HepG2 (cell line): ENCODE measurements at regions not wholly inside any gene's neighbourhood (a gene's known extent, or its start where the extent isn't known, plus 50 kb on each side); places are given as distances from the start of the nearest gene placed in this dataset.

Experiments
- ATAC-seq: fragments of 200-7000 bp; cut with Tn5 transposase; 3 replicates; pipeline ENCODE4 v1.9.1; 2020; ENCODE audit warnings: mild to moderate bottlenecking, moderate library complexity
- BruUV-seq: library from RNA; stranded (reverse); fragments of 400-500 nt; replicated peaks from 2 replicates; lab custom pipeline; 2021; lab: Mats Ljungman, UMichigan
- CTCF ChIA-PET: fragments of 300-600 bp; formaldehyde crosslinking; extraction: SDS; loops from one replicate; lab custom pipeline; 2021; ENCODE audit warnings: low total read pairs, inconsistent platforms, low intra/inter-chr PET ratio; lab: Yijun Ruan, JAX
- POLR2A ChIA-PET: fragments of 350-600 bp; sonication (Branson Sonifier 250); formaldehyde crosslinking; loops from one replicate; lab custom pipeline; 2020; ENCODE audit warnings: antibody characterized with exemption, inconsistent platforms; lab: Yijun Ruan, JAX
- DNase-seq: peaks from one replicate; pipeline ENCODE4 v3.0.0-alpha.2; 2015; ENCODE audit warnings: low spot score
- FAIRE-seq: peaks from 3 replicates; lab custom pipeline; 2011; peaks lifted over from hg19 to GRCh38; lab: Jason Lieb, UNC
- H2AFZ ChIP-seq: one replicate; pipeline ENCODE4 v1.6.1; 2011; ENCODE audit warnings: low read length, inconsistent platforms
- H3K27ac ChIP-seq: fragments of 300-600 bp; 3 replicates; pipeline ENCODE4 v1.8.0; 2011; ENCODE audit warnings: mixed run types, mild to moderate bottlenecking, mixed read lengths, low read length, inconsistent platforms; ENCODE audit not compliant: insufficient read depth; ENCODE audit errors: extremely low read length
- H3K27me3 ChIP-seq, 2 experiments: fragments of 200-600 bp in 1 of 2; 2 replicates in 1 of 2; 3 replicates in 1 of 2; pipeline versions ENCODE4 v1.6.0 to v1.8.0; 2011; ENCODE audit warnings: low read length in 2 of 2, mild to moderate bottlenecking in 2 of 2, moderate library complexity in 2 of 2, inconsistent platforms in 1 of 2; ENCODE audit not compliant: insufficient read depth in 2 of 2, control insufficient read depth in 1 of 2
- H3K36me3 ChIP-seq, 2 experiments: fragments of 200-600 bp in 1 of 2; replicated peaks in 1 of 2; 2 replicates in 1 of 2; 3 replicates in 1 of 2; pipeline versions ENCODE4 v1.5.1 to v1.8.0; 2011; ENCODE audit warnings: low read length in 2 of 2, inconsistent platforms in 1 of 2; ENCODE audit not compliant: insufficient read depth in 2 of 2, control insufficient read depth in 1 of 2
- H3K4me1 ChIP-seq: 2 replicates; pipeline ENCODE4 v1.5.1; 2012; ENCODE audit warnings: low read length, inconsistent platforms; ENCODE audit not compliant: insufficient read depth
- H3K4me2 ChIP-seq: 2 replicates; pipeline ENCODE4 v1.6.0; 2011; ENCODE audit warnings: low read depth, low read length, inconsistent platforms
- H3K4me3 ChIP-seq, 3 experiments: fragments of 200-600 bp in 1 of 3; sonication (generic), shearing (Covaris generic) in 1 of 3; replicated peaks in 1 of 3; 2 replicates each; pipeline ENCODE4 v1.5.1; 2011 to 2016; ENCODE audit warnings: low read length in 3 of 3, inconsistent platforms in 2 of 3, low read depth in 2 of 3, mild to moderate bottlenecking in 2 of 3, control low read depth in 1 of 3, mixed read lengths in 1 of 3; ENCODE audit not compliant: insufficient read depth in 1 of 3
- H3K79me2 ChIP-seq: one replicate; pipeline ENCODE4 v1.6.1; 2011; ENCODE audit warnings: low read length, inconsistent platforms; ENCODE audit not compliant: insufficient read depth
- H3K9ac ChIP-seq: 2 replicates; pipeline ENCODE4 v1.6.0; 2011; ENCODE audit warnings: mild to moderate bottlenecking, low read depth, low read length, inconsistent platforms; ENCODE audit not compliant: insufficient read depth
- H3K9me3 ChIP-seq: 2 replicates; pipeline ENCODE4 v1.5.1; 2012; ENCODE audit warnings: mild to moderate bottlenecking, low read length
- H4K20me1 ChIP-seq: 2 replicates; pipeline ENCODE4 v1.6.0; 2011; ENCODE audit warnings: inconsistent platforms, mild to moderate bottlenecking, low read length, moderate library complexity; ENCODE audit not compliant: insufficient read depth
- BORCS8-MEF2B ChIP-seq: sonication (generic); formaldehyde crosslinking; IDR thresholded peaks from 2 replicates; pipeline ENCODE4 v1.8.0; 2022; ENCODE audit warnings: mild to moderate bottlenecking, missing genetic modification reagents
- HDAC1 ChIP-seq: sonication (generic); formaldehyde crosslinking; IDR thresholded peaks from 2 replicates; pipeline ENCODE4 v1.5.1; 2020; ENCODE audit warnings: mild to moderate bottlenecking, missing genetic modification reagents
- HNF4G ChIP-seq, 2 experiments: sonication (generic) in 1 of 2; formaldehyde crosslinking in 1 of 2; IDR thresholded peaks; 2 replicates each; pipeline versions ENCODE4 v1.4.0 to v1.6.1; 2011 to 2020; ENCODE audit warnings: borderline replicate concordance in 2 of 2, low read depth in 2 of 2, mild to moderate bottlenecking in 2 of 2, low read length in 1 of 2, missing genetic modification reagents in 1 of 2, moderate library complexity in 1 of 2
- HNRNPLL ChIP-seq: fragments of 200-400 bp; formaldehyde crosslinking; IDR thresholded peaks from 2 replicates; pipeline ENCODE4 v1.6.1; 2017; ENCODE audit warnings: mild to moderate bottlenecking, low read depth, low read length; ENCODE audit not compliant: poor library complexity, severe bottlenecking
- KLF16 ChIP-seq, 2 experiments: sonication (generic) in 1 of 2; formaldehyde crosslinking in 1 of 2; IDR thresholded peaks; 2 replicates each; pipeline versions ENCODE4 v1.6.1 to v1.8.0; 2016 to 2023; ENCODE audit warnings: missing genetic modification reagents in 2 of 2, missing compliant biosample characterization in 1 of 2
- MED1 ChIP-seq: sonication (generic); formaldehyde crosslinking; IDR thresholded peaks from 2 replicates; pipeline ENCODE4 v1.4.0; 2020; ENCODE audit warnings: missing genetic modification reagents
- SALL1 ChIP-seq: sonication (generic); formaldehyde crosslinking; IDR thresholded peaks from 2 replicates; pipeline ENCODE4 v1.8.0; 2022; ENCODE audit warnings: mild to moderate bottlenecking, missing genetic modification reagents
- SNAPC2 ChIP-seq: sonication (generic); formaldehyde crosslinking; IDR thresholded peaks from 2 replicates; pipeline ENCODE4 v1.8.1; 2022; ENCODE audit warnings: mild to moderate bottlenecking, missing genetic modification reagents
- ZBTB34 ChIP-seq: sonication (generic); formaldehyde crosslinking; IDR thresholded peaks from 2 replicates; pipeline ENCODE4 v1.8.0; 2022; ENCODE audit warnings: mild to moderate bottlenecking, missing genetic modification reagents
- ZKSCAN5 ChIP-seq: sonication (generic); formaldehyde crosslinking; IDR thresholded peaks from 2 replicates; pipeline ENCODE4 v1.5.1; 2020; ENCODE audit warnings: mild to moderate bottlenecking, missing genetic modification reagents
- ZNF768 ChIP-seq: sonication (generic); formaldehyde crosslinking; IDR thresholded peaks from 2 replicates; pipeline ENCODE4 v1.4.0; 2020; ENCODE audit warnings: missing genetic modification reagents
- WGBS: methylation state at CpG from one replicate; pipeline ENCODE4 v1.1.6; 2017; ENCODE audit warnings: low lambda C conversion rate; 5-methylcytosine and 5-hydroxymethylcytosine counted together
- in situ Hi-C: cut with HindIII; loops from 2 replicates; pipeline ENCODE4 v1.10.0; 2017; ENCODE audit warnings: low pct_unique_long_range_greater_than_20kb; ENCODE audit not compliant: extremely low pct_ligation_motif_present
- intact Hi-C: fragments of 100-400 bp; cut with micrococcal nuclease; formaldehyde crosslinking; loops from one replicate; pipeline ENCODE4 v1.10.0; 2022; ENCODE audit not compliant: unreplicated experiment
- TF ChIP-seq, protein P1 (sequence below): IDR thresholded peaks from 2 replicates; pipeline ENCODE4 v1.6.1; 2012; ENCODE audit warnings: low read depth, low read length, improper control_type of control experiment
- TF ChIP-seq, protein P2 (sequence below): sonication (generic); formaldehyde crosslinking; IDR thresholded peaks from 2 replicates; pipeline ENCODE4 v1.5.0; 2020; ENCODE audit warnings: mild to moderate bottlenecking, missing genetic modification reagents
- TF ChIP-seq, protein P3 (sequence below): sonication (generic); formaldehyde crosslinking; IDR thresholded peaks from 2 replicates; pipeline ENCODE4 v1.4.0; 2020; ENCODE audit warnings: missing genetic modification reagents
- TF ChIP-seq, protein P4 (sequence below): sonication (generic); formaldehyde crosslinking; IDR thresholded peaks from 2 replicates; pipeline ENCODE4 v1.8.1; 2023; ENCODE audit warnings: missing genetic modification reagents, mild to moderate bottlenecking, borderline replicate concordance

DNA sequence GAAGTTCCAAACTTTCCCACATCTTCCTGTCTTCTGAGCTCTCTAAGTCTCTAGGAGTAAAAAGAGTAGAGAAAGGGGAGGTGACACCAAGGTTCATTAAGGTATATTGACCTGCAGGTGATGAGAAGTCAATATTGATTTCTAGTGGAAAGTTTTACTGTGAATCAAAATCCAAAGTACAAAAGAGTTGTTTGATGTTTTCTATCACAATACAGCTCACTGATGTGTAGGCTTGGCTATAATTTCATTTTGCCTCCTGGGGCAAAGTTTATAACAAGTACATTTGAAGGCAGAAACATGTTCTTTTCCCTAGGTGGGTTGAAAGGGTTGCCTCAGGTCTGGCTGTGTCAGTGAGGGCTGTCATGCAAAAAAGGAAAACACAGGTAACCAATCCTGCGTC, 65.2 kb upstream of the LRPPRC start (continued):
- TF ChIP-seq, protein P1, sequence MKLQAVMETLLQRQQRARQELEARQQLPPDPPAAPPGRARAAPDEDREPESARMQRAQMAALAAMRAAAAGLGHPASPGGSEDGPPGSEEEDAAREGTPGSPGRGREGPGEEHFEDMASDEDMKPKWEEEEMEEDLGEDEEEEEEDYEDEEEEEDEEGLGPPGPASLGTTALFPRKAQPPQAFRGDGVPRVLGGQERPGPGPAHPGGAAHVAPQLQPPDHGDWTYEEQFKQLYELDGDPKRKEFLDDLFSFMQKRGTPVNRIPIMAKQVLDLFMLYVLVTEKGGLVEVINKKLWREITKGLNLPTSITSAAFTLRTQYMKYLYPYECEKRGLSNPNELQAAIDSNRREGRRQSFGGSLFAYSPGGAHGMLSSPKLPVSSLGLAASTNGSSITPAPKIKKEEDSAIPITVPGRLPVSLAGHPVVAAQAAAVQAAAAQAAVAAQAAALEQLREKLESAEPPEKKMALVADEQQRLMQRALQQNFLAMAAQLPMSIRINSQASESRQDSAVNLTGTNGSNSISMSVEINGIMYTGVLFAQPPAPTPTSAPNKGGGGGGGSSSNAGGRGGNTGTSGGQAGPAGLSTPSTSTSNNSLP: peak; percentile 78; the same call in 1 of the 2 replicates
- TF ChIP-seq, protein P2, sequence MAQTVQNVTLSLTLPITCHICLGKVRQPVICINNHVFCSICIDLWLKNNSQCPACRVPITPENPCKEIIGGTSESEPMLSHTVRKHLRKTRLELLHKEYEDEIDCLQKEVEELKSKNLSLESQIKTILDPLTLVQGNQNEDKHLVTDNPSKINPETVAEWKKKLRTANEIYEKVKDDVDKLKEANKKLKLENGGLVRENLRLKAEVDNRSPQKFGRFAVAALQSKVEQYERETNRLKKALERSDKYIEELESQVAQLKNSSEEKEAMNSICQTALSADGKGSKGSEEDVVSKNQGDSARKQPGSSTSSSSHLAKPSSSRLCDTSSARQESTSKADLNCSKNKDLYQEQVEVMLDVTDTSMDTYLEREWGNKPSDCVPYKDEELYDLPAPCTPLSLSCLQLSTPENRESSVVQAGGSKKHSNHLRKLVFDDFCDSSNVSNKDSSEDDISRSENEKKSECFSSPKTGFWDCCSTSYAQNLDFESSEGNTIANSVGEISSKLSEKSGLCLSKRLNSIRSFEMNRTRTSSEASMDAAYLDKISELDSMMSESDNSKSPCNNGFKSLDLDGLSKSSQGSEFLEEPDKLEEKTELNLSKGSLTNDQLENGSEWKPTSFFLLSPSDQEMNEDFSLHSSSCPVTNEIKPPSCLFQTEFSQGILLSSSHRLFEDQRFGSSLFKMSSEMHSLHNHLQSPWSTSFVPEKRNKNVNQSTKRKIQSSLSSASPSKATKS (CRISPR knock-in tag): no peak
- TF ChIP-seq HDAC1 (CRISPR knock-in tag) (0 out of 2 replicates have a peak, but pooled peaks have one; percentile 2), HNF4G (IDR thresholded peaks at IDR 0.05; ENCODE audit: borderline replicate concordance, low read depth, low read length) (0 out of 2 replicates have a peak, but pooled peaks have one; percentile 24), HNF4G (CRISPR knock-in tag; IDR thresholded peaks at IDR 0.05; ENCODE audit: borderline replicate concordance, low read depth) (no peak), SNAPC2 (no peak), KLF16 (CRISPR knock-in tag; IDR thresholded peaks at IDR 0.05) (no peak), MED1 (CRISPR knock-in tag) (no peak)

DNA sequence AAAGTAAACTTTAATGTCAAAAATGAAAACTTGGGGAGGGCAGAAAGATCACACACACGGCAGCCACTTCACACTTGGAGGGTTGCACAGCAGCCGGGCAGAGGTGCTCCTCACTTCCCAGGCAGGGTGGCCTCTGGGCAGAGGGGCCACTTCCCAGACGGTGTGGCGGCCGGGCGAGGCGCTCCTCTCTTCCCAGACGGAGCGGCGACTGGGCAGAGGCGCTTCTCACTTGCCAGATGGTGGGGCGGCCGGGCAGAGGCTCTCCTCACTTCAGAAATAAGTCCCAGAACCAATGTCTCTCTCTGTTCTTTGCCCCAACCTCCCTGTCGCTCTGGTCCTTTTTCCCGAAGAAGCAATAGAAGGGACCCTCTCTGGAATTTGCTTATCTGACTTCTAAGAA, 65.7 kb upstream of the LRPPRC start:
- peaks cover 85% of the 10 kb centered on the region for H3K4me1 ChIP-seq
- in situ Hi-C loops: no loop called here
- no peaks in the 10 kb centered on the region for H3K36me3 ChIP-seq
- peaks cover 6% of the 10 kb centered on the region; the same call in 1 of the 2 replicates for H3K9me3 ChIP-seq
- H3K27ac ChIP-seq: peak overlapping the region; percentile 41
- no peaks in the 10 kb centered on the region for H3K79me2 ChIP-seq
- peak overlapping the region; percentile 22 for H3K9ac ChIP-seq
- intact Hi-C loops: no loop called here
- peak overlapping the region; percentile 77 for H3K4me2 ChIP-seq
- peak overlapping the region; percentile 27 to 62 (median 37); a peak in 5 of 6 replicates for H3K4me3 ChIP-seq
- FAIRE-seq: no peak
- H4K20me1 ChIP-seq: no peaks in the 10 kb centered on the region
- peak; percentile 61 for ATAC-seq
- H2AFZ ChIP-seq: no peak overlapping the region
- ChIA-PET CTCF (no interaction called here), POLR2A (interaction anchor here (0.8 to 2.0 kb wide), 5 partner anchors 10 to 301 kb away, joined by 3 to 5 read pairs (median 3); partner anchors contain the start of genes CAMKMT, PPM1B and PREPL)
- TSS peak; percentile 94 for BruUV-seq
- no peak for DNase-seq
- H3K27me3 ChIP-seq: no peaks in the 10 kb centered on the region; a peak in 1 of 5 replicates
- WGBS: 21% methylated on average over 15 of the region's 15 CpGs
- TF ChIP-seq, protein P3, sequence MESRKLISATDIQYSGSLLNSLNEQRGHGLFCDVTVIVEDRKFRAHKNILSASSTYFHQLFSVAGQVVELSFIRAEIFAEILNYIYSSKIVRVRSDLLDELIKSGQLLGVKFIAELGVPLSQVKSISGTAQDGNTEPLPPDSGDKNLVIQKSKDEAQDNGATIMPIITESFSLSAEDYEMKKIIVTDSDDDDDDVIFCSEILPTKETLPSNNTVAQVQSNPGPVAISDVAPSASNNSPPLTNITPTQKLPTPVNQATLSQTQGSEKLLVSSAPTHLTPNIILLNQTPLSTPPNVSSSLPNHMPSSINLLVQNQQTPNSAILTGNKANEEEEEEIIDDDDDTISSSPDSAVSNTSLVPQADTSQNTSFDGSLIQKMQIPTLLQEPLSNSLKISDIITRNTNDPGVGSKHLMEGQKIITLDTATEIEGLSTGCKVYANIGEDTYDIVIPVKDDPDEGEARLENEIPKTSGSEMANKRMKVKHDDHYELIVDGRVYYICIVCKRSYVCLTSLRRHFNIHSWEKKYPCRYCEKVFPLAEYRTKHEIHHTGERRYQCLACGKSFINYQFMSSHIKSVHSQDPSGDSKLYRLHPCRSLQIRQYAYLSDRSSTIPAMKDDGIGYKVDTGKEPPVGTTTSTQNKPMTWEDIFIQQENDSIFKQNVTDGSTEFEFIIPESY (CRISPR knock-in tag): 0 out of 2 replicates have a peak, but pooled peaks have one; percentile 3
- TF ChIP-seq ZNF768 (CRISPR knock-in tag) (peak; percentile 76; the same call in 1 of the 2 replicates), ZBTB34 (0 out of 2 replicates have a peak, but pooled peaks have one; percentile 55), ZKSCAN5 (CRISPR knock-in tag) (no peak), HNRNPLL (peak; percentile 25), SALL1 (CRISPR knock-in tag) (peak; percentile 23; the same call in 1 of the 2 replicates), BORCS8-MEF2B (CRISPR knock-in tag) (peak; percentile 65; the same call in 1 of the 2 replicates)
- TF ChIP-seq, protein P4, sequence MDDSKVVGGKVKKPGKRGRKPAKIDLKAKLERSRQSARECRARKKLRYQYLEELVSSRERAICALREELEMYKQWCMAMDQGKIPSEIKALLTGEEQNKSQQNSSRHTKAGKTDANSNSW (CRISPR knock-in tag): no peak
